WI38 (cell line): ENCODE measurements at regions not wholly inside any gene's neighbourhood (a gene's known extent, or its start where the extent isn't known, plus 50 kb on each side); places are given as distances from the start of the nearest gene placed in this dataset.

Source experiments
- H3K4me3 ChIP-seq: 2 replicates; pipeline ENCODE4 v1.5.1; 2011; ENCODE audit warnings: low read depth, mild to moderate bottlenecking, control low read depth, low read length
- CTCF ChIP-seq: IDR thresholded peaks from 2 replicates; pipeline ENCODE4 v1.5.1; 2012; ENCODE audit warnings: low read depth, mild to moderate bottlenecking, control low read depth, low read length

- TF ChIP-seq CTCF: no peak
- H3K4me3 ChIP-seq: no peak overlapping the region
Measured at GRCh38 chr13:88752041-88752440, 1080.9 kb downstream of the SLITRK5 start.

GRCh38 chr13:88754141-88754540, 1083.0 kb downstream of the SLITRK5 start:
- no peak for TF ChIP-seq CTCF
- H3K4me3 ChIP-seq: no peak overlapping the region

- H3K4me3 ChIP-seq: no peak overlapping the region
- no peak for TF ChIP-seq CTCF
Measured at GRCh38 chr13:88761145-88761544, 1090.0 kb downstream of the SLITRK5 start.

- no peak overlapping the region for H3K4me3 ChIP-seq
- no peak for TF ChIP-seq CTCF
Measured at GRCh38 chr13:88764103-88764502, 1092.9 kb downstream of the SLITRK5 start.

- no peak overlapping the region for H3K4me3 ChIP-seq
- no peak for TF ChIP-seq CTCF
Measured at GRCh38 chr13:88800505-88800904, 1129.3 kb downstream of the SLITRK5 start.

- no peak for TF ChIP-seq CTCF
- H3K4me3 ChIP-seq: no peak overlapping the region
Measured at GRCh38 chr13:88801361-88801760, 1130.2 kb downstream of the SLITRK5 start.

- TF ChIP-seq CTCF: no peak
- no peak overlapping the region for H3K4me3 ChIP-seq
Measured at GRCh38 chr13:88802886-88803285, 1131.7 kb downstream of the SLITRK5 start.
